Transverse colon (tissue), 4 donors: ENCODE measurements at regions not wholly inside any gene's neighbourhood (a gene's known extent, or its start where the extent isn't known, plus 50 kb on each side); places are given as distances from the start of the nearest gene placed in this dataset.

Source experiments
- DNase-seq: peaks from one replicate; pipeline ENCODE4 v3.0.0-alpha.2; 2019
- H3K27ac ChIP-seq, 4 donors: fragments of 200-600 bp; sonication (generic); 2 replicates each; pipeline ENCODE4 v1.5.1; 2016 to 2018; ENCODE audit warnings: inconsistent platforms in 4 of 4
- H3K27me3 ChIP-seq: fragments of 200-600 bp; sonication (generic); 2 replicates; pipeline ENCODE4 v1.5.1; 2017; ENCODE audit warnings: inconsistent platforms
- H3K36me3 ChIP-seq, 4 donors: fragments of 200-600 bp; sonication (generic); 2 replicates each; pipeline ENCODE4 v1.5.1; 2017 to 2019; ENCODE audit warnings: inconsistent platforms in 4 of 4
- H3K4me1 ChIP-seq, 4 donors: fragments of 200-600 bp; sonication (generic); 2 replicates each; pipeline ENCODE4 v1.5.1; 2017 to 2020; ENCODE audit warnings: inconsistent platforms in 4 of 4
- H3K4me3 ChIP-seq, 4 donors: fragments of 200-600 bp; sonication (generic); 1 replicate in 1 of 4; 2 replicates in 3 of 4; pipeline versions ENCODE4 v1.5.1 to v1.6.1; 2017 to 2019; ENCODE audit warnings: inconsistent platforms in 4 of 4
- H3K9me3 ChIP-seq, 2 donors: fragments of 200-600 bp; sonication (generic); 2 replicates each; pipeline ENCODE4 v1.5.1; 2017 to 2019; ENCODE audit warnings: inconsistent platforms in 2 of 2
- CTCF ChIP-seq, 5 experiments: fragments of 200-600 bp in 3 of 5; fragments of 450-650 bp in 2 of 5; sonication (generic) in 3 of 5; IDR thresholded peaks; 1 replicate in 2 of 5; 2 replicates in 3 of 5; pipeline ENCODE4 v1.5.1; 2016 to 2017; ENCODE audit warnings: antibody characterized with exemption in 5 of 5, inconsistent platforms in 3 of 5, mild to moderate bottlenecking in 2 of 5, moderate library complexity in 1 of 5
- EP300 ChIP-seq: sonication (generic); formaldehyde crosslinking; IDR thresholded peaks from one replicate; pipeline ENCODE4 v1.6.1; 2017; ENCODE audit warnings: antibody characterized with exemption, low read depth
- POLR2A ChIP-seq: fragments of 450-650 bp; IDR thresholded peaks from one replicate; pipeline ENCODE4 v1.6.1; 2016; ENCODE audit warnings: antibody characterized with exemption, mild to moderate bottlenecking, moderate library complexity
- POLR2AphosphoS5 ChIP-seq, 3 donors: sonication (generic); formaldehyde crosslinking; IDR thresholded peaks; one replicate each; pipeline ENCODE4 v1.6.1; 2016; ENCODE audit warnings: antibody characterized with exemption in 3 of 3
- WGBS, 2 donors: methylation state at CpG; one replicate each; pipeline ENCODE4 v1.1.5; 2018; ENCODE audit warnings: low coverage in 1 of 2; 5-methylcytosine and 5-hydroxymethylcytosine counted together
- in situ Hi-C, 4 donors: fragments of 200-750 bp; cut with MboI; loops; one replicate each; pipeline versions ENCODE4 v1.15.0 to v1.15.1; 2017; ENCODE audit warnings: low sequenced_read_pairs in 3 of 4, low pct_ligation_motif_present in 1 of 4, low pct_unique_long_range_greater_than_20kb in 1 of 4
- intact Hi-C: fragments of 100-400 bp; cut with DNase I; formaldehyde crosslinking; loops from one replicate; pipeline ENCODE4 v1.15.1; 2023; ENCODE audit warnings: low total_unique reads

DNA sequence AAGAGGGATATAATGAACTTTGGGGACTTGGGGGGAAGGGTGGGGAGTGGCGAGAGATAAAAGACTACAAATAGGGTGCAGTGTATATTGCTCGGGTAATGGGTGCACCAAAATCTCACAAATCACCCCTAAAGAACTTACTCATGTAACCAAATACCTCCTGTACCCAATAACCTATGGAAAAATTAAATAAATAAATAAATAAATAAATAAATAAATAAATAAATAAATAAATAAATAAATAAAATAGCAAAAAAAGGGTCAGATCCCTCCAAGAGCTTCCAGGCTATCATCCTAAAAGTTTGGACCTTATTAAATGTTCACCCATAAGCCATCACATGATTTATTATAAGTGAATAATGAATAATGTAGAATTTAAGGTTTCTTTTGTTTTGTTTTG lies 636.1 kb upstream of the C16orf82 start:
- no peaks in the 10 kb centered on the region for H3K27me3 ChIP-seq
- 75 to 86% methylated on average over 1 to 2 of the region's 2 CpGs for WGBS, 2 donors
- TF ChIP-seq POLR2A (no peak), EP300 (no peak), POLR2AphosphoS5 (IDR thresholded peaks at IDR 0.05) (no peak), CTCF (IDR thresholded peaks at IDR 0.05) (no peak)
- H3K4me1 ChIP-seq, result no peaks in the 10 kb centered on the region
- no peak for DNase-seq
- intact Hi-C loops (no loop called here), in situ Hi-C loops (no loop called here)
- no peak overlapping the region for H3K27ac ChIP-seq
- H3K9me3 ChIP-seq, result no peaks in the 10 kb centered on the region
- H3K4me3 ChIP-seq, result no peak overlapping the region
- H3K36me3 ChIP-seq, result no peaks in the 10 kb centered on the region

- intact Hi-C loops, result no loop called here
- Histone ChIP-seq H3K9me3 (no peaks in the 10 kb centered on the region), H3K27me3 (no peaks in the 10 kb centered on the region), H3K27ac (no peak overlapping the region), H3K36me3 (no peaks in the 10 kb centered on the region), H3K4me1 (no peaks in the 10 kb centered on the region), H3K4me3 (no peak overlapping the region)
- in situ Hi-C loops, result no loop called here
- TF ChIP-seq POLR2A (no peak), EP300 (no peak), CTCF (IDR thresholded peaks at IDR 0.05) (no peak), POLR2AphosphoS5 (IDR thresholded peaks at IDR 0.05) (no peak)
- 41 to 49% methylated on average over 2 of the region's 2 CpGs for WGBS, 2 donors
- DNase-seq, result no peak
These were observed 632.9 kb upstream of the C16orf82 start for GRCh38 chr16:26433807-26434206.

GRCh38 chr16:26441178-26441577 lies 625.5 kb upstream of the C16orf82 start:
- intact Hi-C loops, result no loop called here
- H3K27me3 ChIP-seq, result no peaks in the 10 kb centered on the region
- WGBS, 2 donors, result 45% methylated on average over 3 of the region's 3 CpGs; no CpG with 5 or more reads in 1 of the 2 donors
- H3K9me3 ChIP-seq, result no peaks in the 10 kb centered on the region
- no peak for TF ChIP-seq CTCF (IDR thresholded peaks at IDR 0.05)
- H3K36me3 ChIP-seq, result no peaks in the 10 kb centered on the region
- no peak overlapping the region for H3K27ac ChIP-seq
- H3K4me3 ChIP-seq, result no peak overlapping the region
- in situ Hi-C loops, result no loop called here
- H3K4me1 ChIP-seq, result no peaks in the 10 kb centered on the region
- DNase-seq, result no peak

DNA sequence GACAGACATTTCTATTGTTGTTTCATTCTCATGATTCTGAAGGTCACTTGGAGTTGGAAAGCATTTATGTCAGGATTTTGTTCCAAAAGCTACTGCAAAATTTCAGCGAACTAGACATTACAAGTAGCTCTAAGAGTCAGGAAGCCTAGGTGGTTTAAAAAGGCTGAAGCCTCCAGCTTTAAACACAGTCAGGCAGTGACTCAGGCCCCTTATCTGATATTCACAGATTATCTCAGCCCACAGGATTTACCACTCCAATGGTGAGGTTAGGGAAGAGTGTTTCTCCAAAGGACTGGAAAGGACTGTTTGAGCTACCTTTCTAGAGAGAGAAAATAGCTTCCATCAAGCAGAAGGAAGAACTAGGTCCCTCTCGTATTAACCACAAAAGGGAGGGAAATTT lies 624.4 kb upstream of the C16orf82 start:
- no peaks in the 10 kb centered on the region for H3K27me3 ChIP-seq
- H3K27ac ChIP-seq, result no peak overlapping the region
- in situ Hi-C loops (no loop called here), intact Hi-C loops (no loop called here)
- H3K4me1 ChIP-seq, result no peaks in the 10 kb centered on the region
- 61 to 73% methylated on average over 2 of the region's 2 CpGs for WGBS, 2 donors
- no peak overlapping the region for H3K4me3 ChIP-seq
- H3K36me3 ChIP-seq, result no peaks in the 10 kb centered on the region
- TF ChIP-seq CTCF (IDR thresholded peaks at IDR 0.05), result no peak
- no peak for TF ChIP-seq EP300
- TF ChIP-seq POLR2AphosphoS5 (IDR thresholded peaks at IDR 0.05), result no peak
- TF ChIP-seq POLR2A, result no peak
- no peak for DNase-seq
- no peaks in the 10 kb centered on the region for H3K9me3 ChIP-seq
